GM23338 (cell line): ENCODE measurements at regions not wholly inside any gene's neighbourhood (a gene's known extent, or its start where the extent isn't known, plus 50 kb on each side); places are given as distances from the start of the nearest gene placed in this dataset.

Source experiments
- CREB1 ChIP-seq: fragments of 250-450 bp; sonication (Bioruptor Pico); IDR thresholded peaks from 2 replicates; pipeline ENCODE4 v1.5.0; 2020; ENCODE audit warnings: low read depth, mild to moderate bottlenecking, moderate library complexity
- EZH2 ChIP-seq: fragments of 200-600 bp; sonication (generic); IDR thresholded peaks from one replicate; pipeline ENCODE4 v1.8.0; 2017; ENCODE audit warnings: antibody characterized with exemption, mild to moderate bottlenecking, low read depth; ENCODE audit not compliant: unreplicated experiment
- EZH2phosphoT487 ChIP-seq: fragments of 200-600 bp; sonication (generic); IDR thresholded peaks from one replicate; pipeline ENCODE4 v1.8.1; 2018; ENCODE audit warnings: antibody characterized with exemption; ENCODE audit not compliant: unreplicated experiment
- JUNB ChIP-seq: IDR thresholded peaks from one replicate; pipeline ENCODE4 v1.6.1; 2016; ENCODE audit warnings: antibody characterized with exemption; ENCODE audit not compliant: unreplicated experiment
- NANOG ChIP-seq: IDR thresholded peaks from 2 replicates; pipeline ENCODE4 v1.6.1; 2016; ENCODE audit warnings: antibody characterized with exemption, borderline replicate concordance
- POLR2AphosphoS5 ChIP-seq: IDR thresholded peaks from 2 replicates; pipeline ENCODE4 v1.6.1; 2016; ENCODE audit warnings: antibody characterized with exemption, low read depth
- STAT1 ChIP-seq: IDR thresholded peaks from one replicate; pipeline ENCODE4 v1.6.1; 2016; ENCODE audit warnings: antibody characterized with exemption; ENCODE audit not compliant: unreplicated experiment
- ZNF114 ChIP-seq: fragments of 250-450 bp; sonication (Bioruptor Pico); IDR thresholded peaks from 2 replicates; pipeline ENCODE4 v1.5.0; 2020; ENCODE audit warnings: mild to moderate bottlenecking, moderate library complexity
- ZNF331 ChIP-seq: fragments of 250-450 bp; sonication (Bioruptor Pico); IDR thresholded peaks from 2 replicates; pipeline ENCODE4 v1.5.0; 2020; ENCODE audit warnings: low read depth, mild to moderate bottlenecking, moderate library complexity
- TF ChIP-seq, protein P1 (sequence below), 2 experiments: fragments of 200-600 bp in 1 of 2; sonication (generic) in 1 of 2; conservative IDR thresholded peaks; 2 replicates each; pipeline versions ENCODE4 v1.5.1 to v1.6.1; 2016 to 2017; ENCODE audit warnings: antibody characterized with exemption in 2 of 2, low read depth in 2 of 2, mild to moderate bottlenecking in 2 of 2, moderate library complexity in 1 of 2
- TF ChIP-seq, protein P2 (sequence below): IDR thresholded peaks from one replicate; pipeline ENCODE4 v1.6.1; 2018; ENCODE audit warnings: antibody characterized with exemption; ENCODE audit not compliant: unreplicated experiment
- TF ChIP-seq, protein P3 (sequence below): IDR thresholded peaks from 2 replicates; pipeline ENCODE4 v1.6.1; 2016; ENCODE audit warnings: antibody characterized with exemption
- TF ChIP-seq, protein P4 (sequence below): fragments of 250-450 bp; sonication (Bioruptor Pico); IDR thresholded peaks from 2 replicates; pipeline ENCODE4 v1.5.0; 2020; ENCODE audit warnings: mild to moderate bottlenecking, moderate library complexity

DNA sequence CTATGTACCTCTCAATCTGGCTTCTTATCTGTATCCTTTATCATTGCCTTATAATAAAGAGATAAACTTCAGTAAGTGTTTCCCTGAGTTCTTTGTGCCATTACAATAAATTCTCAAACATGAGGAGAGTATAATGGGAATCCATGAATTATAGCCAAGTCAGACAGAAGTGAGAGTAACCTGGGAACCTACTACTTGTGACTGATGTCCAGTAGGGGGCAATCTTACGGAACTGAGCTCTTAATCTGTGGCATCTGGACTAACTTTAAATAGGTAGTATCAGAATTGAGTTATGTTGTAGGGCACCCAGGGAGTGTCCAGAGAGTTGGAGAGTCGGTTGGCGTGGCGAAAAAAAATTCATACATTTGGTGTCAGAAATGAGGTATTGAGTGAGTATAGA is 542.6 kb downstream of the ZBBX start:
- TF ChIP-seq, protein P1, sequence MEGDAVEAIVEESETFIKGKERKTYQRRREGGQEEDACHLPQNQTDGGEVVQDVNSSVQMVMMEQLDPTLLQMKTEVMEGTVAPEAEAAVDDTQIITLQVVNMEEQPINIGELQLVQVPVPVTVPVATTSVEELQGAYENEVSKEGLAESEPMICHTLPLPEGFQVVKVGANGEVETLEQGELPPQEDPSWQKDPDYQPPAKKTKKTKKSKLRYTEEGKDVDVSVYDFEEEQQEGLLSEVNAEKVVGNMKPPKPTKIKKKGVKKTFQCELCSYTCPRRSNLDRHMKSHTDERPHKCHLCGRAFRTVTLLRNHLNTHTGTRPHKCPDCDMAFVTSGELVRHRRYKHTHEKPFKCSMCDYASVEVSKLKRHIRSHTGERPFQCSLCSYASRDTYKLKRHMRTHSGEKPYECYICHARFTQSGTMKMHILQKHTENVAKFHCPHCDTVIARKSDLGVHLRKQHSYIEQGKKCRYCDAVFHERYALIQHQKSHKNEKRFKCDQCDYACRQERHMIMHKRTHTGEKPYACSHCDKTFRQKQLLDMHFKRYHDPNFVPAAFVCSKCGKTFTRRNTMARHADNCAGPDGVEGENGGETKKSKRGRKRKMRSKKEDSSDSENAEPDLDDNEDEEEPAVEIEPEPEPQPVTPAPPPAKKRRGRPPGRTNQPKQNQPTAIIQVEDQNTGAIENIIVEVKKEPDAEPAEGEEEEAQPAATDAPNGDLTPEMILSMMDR (conservative IDR thresholded peaks at IDR 0.05; ENCODE audit: low read depth in 2 of 2), result peak; percentile 76 to 82
- TF ChIP-seq POLR2AphosphoS5 (no peak), STAT1 (no peak), EZH2phosphoT487 (no peak), ZNF331 (CRISPR knock-in tag) (no peak), ZNF114 (CRISPR knock-in tag) (no peak), CREB1 (CRISPR knock-in tag) (no peak), EZH2 (no peak), NANOG (no peak), JUNB (no peak)
- TF ChIP-seq, protein P2, sequence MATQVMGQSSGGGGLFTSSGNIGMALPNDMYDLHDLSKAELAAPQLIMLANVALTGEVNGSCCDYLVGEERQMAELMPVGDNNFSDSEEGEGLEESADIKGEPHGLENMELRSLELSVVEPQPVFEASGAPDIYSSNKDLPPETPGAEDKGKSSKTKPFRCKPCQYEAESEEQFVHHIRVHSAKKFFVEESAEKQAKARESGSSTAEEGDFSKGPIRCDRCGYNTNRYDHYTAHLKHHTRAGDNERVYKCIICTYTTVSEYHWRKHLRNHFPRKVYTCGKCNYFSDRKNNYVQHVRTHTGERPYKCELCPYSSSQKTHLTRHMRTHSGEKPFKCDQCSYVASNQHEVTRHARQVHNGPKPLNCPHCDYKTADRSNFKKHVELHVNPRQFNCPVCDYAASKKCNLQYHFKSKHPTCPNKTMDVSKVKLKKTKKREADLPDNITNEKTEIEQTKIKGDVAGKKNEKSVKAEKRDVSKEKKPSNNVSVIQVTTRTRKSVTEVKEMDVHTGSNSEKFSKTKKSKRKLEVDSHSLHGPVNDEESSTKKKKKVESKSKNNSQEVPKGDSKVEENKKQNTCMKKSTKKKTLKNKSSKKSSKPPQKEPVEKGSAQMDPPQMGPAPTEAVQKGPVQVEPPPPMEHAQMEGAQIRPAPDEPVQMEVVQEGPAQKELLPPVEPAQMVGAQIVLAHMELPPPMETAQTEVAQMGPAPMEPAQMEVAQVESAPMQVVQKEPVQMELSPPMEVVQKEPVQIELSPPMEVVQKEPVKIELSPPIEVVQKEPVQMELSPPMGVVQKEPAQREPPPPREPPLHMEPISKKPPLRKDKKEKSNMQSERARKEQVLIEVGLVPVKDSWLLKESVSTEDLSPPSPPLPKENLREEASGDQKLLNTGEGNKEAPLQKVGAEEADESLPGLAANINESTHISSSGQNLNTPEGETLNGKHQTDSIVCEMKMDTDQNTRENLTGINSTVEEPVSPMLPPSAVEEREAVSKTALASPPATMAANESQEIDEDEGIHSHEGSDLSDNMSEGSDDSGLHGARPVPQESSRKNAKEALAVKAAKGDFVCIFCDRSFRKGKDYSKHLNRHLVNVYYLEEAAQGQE, result no peak
- TF ChIP-seq, protein P3, sequence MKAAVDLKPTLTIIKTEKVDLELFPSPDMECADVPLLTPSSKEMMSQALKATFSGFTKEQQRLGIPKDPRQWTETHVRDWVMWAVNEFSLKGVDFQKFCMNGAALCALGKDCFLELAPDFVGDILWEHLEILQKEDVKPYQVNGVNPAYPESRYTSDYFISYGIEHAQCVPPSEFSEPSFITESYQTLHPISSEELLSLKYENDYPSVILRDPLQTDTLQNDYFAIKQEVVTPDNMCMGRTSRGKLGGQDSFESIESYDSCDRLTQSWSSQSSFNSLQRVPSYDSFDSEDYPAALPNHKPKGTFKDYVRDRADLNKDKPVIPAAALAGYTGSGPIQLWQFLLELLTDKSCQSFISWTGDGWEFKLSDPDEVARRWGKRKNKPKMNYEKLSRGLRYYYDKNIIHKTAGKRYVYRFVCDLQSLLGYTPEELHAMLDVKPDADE, result no peak
- TF ChIP-seq, protein P4, sequence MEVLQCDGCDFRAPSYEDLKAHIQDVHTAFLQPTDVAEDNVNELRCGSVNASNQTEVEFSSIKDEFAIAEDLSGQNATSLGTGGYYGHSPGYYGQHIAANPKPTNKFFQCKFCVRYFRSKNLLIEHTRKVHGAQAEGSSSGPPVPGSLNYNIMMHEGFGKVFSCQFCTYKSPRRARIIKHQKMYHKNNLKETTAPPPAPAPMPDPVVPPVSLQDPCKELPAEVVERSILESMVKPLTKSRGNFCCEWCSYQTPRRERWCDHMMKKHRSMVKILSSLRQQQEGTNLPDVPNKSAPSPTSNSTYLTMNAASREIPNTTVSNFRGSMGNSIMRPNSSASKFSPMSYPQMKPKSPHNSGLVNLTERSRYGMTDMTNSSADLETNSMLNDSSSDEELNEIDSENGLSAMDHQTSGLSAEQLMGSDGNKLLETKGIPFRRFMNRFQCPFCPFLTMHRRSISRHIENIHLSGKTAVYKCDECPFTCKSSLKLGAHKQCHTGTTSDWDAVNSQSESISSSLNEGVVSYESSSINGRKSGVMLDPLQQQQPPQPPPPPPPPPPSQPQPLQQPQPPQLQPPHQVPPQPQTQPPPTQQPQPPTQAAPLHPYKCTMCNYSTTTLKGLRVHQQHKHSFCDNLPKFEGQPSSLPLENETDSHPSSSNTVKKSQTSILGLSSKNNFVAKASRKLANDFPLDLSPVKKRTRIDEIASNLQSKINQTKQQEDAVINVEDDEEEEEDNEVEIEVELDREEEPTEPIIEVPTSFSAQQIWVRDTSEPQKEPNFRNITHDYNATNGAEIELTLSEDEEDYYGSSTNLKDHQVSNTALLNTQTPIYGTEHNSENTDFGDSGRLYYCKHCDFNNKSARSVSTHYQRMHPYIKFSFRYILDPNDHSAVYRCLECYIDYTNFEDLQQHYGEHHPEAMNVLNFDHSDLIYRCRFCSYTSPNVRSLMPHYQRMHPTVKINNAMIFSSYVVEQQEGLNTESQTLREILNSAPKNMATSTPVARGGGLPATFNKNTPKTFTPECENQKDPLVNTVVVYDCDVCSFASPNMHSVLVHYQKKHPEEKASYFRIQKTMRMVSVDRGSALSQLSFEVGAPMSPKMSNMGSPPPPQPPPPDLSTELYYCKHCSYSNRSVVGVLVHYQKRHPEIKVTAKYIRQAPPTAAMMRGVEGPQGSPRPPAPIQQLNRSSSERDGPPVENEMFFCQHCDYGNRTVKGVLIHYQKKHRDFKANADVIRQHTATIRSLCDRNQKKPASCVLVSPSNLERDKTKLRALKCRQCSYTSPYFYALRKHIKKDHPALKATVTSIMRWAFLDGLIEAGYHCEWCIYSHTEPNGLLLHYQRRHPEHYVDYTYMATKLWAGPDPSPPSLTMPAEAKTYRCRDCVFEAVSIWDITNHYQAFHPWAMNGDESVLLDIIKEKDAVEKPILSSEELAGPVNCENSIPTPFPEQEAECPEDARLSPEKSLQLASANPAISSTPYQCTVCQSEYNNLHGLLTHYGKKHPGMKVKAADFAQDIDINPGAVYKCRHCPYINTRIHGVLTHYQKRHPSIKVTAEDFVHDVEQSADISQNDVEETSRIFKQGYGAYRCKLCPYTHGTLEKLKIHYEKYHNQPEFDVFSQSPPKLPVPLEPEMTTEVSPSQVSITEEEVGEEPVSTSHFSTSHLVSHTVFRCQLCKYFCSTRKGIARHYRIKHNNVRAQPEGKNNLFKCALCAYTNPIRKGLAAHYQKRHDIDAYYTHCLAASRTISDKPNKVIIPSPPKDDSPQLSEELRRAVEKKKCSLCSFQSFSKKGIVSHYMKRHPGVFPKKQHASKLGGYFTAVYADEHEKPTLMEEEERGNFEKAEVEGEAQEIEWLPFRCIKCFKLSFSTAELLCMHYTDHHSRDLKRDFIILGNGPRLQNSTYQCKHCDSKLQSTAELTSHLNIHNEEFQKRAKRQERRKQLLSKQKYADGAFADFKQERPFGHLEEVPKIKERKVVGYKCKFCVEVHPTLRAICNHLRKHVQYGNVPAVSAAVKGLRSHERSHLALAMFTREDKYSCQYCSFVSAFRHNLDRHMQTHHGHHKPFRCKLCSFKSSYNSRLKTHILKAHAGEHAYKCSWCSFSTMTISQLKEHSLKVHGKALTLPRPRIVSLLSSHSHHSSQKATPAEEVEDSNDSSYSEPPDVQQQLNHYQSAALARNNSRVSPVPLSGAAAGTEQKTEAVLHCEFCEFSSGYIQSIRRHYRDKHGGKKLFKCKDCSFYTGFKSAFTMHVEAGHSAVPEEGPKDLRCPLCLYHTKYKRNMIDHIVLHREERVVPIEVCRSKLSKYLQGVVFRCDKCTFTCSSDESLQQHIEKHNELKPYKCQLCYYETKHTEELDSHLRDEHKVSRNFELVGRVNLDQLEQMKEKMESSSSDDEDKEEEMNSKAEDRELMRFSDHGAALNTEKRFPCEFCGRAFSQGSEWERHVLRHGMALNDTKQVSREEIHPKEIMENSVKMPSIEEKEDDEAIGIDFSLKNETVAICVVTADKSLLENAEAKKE (CRISPR knock-in tag), result no peak
